ENCODE measurements at regions not wholly inside any gene's neighbourhood (a gene's known extent, or its start where the extent isn't known, plus 50 kb on each side); places are given as distances from the start of the nearest gene placed in this dataset.
"Not testable (repeated sequence)": the region's sequence is repeated elsewhere in the genome, so short reads cannot be mapped to it uniquely, and the experiment has no call there.

DNA sequence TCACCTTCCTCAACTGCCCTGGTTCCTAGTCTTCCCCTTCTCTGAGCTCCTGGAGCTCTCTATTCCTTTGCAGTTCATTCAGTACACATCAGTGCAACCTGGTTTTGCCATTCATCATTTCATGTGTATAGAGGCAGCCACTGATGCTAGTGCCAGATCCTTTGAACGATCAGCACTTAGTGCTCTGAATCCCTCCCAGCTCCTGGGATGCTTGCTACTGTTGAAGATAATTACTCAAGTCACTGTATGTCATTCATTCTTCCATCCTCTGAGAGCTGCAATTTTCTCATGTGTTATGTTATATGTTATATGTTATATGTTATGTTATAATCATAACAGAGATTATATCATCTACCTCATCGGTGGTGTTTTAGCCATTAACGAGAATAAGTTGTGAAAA, 98.5 kb upstream of the UXS1 start:
- no peak for DNase-seq

DNA sequence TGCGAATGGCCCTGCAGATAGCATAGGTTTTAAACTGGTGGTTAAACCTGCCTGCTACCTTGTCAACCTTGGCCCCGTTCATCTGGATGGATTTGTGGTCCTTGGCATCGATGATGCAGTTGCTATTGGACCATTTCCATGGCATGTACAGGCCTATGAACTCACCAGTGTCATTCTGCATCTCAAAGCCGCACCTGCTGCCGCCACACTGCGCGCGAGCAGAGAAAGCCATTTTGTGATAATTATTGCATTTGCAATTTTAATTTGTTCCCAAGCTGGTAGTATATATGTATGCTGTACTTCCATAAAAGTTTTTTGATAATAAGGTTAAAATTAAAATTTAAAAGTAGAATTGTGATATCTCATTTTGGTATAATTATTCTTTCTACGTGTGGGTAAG, 94.8 kb upstream of the UXS1 start:
- DNase-seq: no peak

DNA sequence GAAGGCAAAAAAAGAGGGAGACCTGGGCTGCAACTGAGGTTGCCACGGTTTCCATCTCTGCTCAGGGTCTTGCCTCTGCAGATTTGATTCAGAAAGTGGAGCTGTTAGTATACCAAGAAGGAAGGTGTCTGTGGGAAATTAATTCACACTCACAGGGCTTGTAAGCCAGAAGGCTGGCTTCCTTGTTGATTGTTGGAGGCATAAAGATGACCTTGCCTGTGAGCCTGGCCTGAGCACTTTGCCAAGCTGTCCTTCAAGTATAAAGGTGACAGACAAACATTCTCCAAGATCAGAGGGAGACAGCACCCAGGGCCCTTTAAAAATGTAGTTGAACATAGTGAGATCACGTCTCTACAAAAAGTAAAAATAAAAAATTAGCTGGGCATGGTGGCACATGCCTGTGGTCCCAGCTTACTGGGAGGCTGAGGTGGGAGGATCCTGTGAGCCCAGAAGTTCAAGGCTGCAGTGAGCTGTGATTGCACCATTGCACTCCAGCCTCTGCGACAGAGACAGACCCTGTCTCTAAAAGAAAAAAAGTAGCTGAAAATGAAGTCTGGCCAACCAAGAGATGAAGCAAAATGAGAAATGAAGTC, 91.2 kb upstream of the UXS1 start:
- DNase-seq: no peak

DNA sequence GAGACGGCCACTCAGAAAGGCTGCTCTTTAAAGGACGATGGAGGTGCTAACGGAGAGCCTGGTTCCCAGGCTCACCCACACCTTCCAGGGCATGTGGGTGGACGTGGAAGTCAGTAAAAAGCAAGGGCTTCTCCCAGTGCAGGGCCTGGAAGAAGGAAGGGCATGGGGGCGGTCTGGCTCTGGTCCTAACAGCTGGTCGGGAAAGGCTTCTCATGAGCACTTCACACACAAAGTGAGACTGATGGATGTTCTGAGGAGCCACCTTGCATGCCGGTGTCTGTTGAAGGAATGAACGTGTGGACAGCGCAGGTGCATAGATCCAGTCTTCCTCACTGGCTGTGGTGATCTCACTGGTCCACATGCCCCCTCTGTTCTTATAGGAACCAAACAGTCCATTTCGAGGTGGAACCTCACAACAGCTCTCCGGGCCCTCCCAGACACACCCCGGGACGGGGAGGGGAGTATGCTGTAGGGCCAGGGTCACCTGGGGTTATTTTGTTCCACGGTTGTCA, 90.6 kb upstream of the UXS1 start:
- DNase-seq: no peak

DNA sequence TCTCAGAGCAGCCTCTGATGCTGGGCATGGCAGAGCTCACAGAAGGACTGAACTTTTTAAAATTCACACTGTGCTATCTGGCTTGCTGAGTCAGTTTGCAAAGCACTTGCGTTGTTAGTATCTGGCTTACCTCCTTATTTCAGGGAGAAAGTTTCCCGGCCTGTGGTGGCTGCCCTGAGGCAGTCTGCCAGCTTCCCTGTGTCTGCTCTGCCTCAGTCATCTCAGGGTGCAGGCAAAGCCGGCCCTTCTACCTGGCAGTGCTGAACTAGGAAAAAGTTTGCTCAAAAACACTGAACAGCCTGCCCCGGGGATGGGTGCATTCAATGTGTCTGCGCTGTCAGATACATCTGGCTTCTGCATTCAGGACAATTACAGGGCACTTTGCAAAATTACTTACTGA, 90.2 kb upstream of the UXS1 start:
- DNase-seq: no peak

DNA sequence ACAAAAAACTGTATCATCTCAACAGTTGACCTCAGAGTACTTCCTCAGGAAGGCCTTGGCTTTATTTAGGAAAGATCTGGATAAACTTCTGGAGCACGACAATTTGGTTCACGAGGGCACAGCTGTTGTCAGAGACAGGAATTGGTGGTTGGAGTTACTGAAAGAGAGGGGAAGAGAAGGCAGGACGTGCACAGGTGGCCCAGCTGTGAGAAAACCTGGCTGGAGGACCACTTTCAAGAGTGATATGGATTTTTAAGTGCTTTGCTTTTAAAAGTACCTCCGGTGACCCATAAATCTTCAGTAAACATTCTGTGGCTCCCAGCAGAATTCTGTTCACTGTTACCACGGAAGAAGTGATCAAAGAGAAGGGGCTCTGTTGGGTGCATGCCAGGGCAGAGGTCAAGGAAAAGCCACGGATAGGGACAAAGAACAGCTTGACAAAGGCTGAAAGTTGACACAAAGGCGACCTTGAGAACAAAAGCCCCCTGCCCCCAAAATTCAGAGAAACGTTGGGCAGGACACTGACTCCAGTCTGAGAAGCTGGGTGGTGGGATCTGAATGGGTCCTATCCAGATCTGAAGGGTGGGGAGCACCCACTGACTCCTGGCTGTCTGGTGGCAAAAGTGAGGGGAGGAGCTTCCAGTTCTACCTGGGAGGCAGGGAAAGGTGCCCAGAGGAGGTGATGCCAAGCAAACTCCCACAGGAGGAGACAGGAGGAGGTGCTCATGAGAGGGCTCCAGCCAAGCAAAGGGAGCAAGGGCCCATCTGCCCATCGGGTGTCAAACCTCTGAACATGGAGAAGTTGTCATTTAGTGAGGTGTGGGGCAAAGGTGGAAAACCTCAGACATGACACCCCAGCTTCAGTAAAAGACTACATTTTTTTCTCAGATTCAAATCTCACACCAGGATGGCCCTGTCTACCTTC, 89.4 kb upstream of the UXS1 start:
- not testable (repeated sequence) for DNase-seq

DNA sequence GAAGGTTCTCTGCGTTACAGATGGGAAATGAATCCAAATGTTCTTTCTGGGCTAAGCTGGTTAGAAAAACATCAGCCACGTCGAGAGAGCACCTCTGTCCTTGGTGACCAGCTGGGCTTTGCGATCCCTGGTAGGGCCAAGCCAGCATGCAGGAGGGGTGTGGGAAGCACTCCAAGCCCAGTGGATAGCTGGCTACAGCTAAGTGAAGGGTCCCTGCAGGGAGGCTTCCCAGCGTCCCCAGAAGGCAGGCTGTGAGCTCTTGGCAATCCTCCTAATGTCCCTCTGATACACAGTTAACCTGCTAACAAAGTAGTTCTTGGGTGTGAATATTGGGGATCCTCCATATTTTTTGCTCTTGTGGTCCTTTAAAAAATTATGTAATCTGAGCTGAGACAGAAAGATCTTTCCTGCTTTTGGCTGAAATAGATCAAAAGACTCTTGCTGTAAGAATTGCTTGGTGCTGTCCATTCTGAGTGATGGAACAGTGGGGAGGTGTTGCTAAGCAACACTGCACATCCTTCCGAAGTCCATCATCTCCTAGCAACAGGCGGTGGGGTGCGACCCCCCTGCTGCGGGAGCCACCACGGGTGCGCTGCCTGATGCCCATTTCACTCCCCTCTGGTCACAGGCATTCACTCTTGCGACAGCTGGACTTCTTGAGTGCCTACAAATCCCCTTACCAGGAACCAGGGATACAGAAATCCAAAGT, 88.5 kb upstream of the UXS1 start:
- no peak for DNase-seq

DNA sequence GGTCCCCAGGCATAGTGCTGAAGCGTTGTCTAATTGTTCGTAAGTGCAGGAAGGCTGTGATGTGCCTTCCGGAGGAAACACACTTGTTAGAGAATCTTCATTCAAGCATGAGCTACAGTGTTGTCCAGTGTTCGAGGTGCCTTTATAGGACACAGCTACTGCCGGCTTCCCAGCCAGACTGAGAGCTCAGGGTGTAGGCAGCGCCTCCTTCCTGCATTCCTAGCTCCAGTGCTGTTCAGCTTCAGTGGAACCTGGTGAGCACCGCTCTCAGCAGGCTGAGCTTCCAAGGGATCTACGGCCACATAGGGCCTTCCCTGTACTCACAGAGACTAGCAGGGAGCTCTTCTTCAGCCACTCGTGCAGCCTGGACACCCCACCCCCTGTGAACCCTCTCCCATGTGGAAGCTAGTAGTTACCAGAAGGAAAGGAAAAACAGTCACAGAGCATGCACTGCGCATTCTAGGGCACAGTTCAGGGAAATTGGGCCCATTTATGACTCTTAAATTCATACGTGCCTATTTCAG, 87.9 kb upstream of the UXS1 start:
- not testable (repeated sequence) for DNase-seq

DNA sequence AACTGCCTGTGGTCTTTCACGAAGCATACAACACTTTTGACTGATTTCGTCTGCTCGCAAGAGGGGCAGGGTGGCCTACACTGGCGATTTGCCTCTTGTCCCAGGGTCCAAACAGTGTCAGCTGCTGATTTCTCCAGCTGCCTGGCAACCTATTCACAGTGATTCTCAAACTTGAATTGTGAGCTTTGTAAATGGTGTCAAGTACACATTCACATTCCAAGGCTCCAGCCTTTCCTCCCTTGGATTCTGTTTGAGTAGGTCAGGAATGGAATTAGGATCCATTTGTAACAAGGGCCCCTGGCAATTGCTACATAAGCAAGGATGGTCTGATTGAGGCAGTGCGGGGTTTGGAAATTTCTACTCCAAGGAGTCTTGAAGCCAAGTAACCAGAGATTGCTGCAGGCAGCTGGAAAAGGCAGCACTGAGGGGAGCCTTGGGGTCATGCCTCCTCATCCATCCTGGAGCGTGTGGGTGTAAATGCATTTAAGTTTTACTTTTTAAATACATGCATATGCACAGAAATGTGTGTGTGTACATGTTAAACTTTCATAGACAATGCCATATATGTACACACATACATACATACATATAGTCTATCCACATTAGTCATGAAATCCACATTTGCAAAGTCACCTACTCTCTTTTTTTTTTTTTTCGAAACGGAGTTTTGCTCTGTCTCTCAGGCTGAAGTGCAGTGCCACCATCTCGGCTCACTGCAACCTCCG, 86.8 kb upstream of the UXS1 start:
- DNase-seq: no peak

DNA sequence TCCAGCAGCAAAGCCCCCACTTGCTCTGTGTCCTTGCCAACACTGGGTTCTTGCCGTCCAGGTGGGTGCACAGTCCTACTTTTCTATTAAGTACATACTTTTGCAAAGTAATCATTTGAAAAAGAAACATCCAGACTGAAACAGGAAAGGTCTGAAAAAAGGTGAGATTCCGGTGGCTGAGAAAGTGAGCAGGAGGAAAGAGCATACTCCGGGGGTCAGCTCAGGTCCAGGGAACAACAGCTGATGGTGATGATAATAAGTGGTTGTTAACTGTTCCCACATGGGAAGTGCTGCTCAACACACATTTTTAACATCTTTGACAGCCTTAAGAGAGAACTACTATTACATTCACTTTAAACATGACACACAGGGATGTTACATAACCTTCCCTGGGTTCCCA, 86.1 kb upstream of the UXS1 start:
- no peak for DNase-seq

DNA sequence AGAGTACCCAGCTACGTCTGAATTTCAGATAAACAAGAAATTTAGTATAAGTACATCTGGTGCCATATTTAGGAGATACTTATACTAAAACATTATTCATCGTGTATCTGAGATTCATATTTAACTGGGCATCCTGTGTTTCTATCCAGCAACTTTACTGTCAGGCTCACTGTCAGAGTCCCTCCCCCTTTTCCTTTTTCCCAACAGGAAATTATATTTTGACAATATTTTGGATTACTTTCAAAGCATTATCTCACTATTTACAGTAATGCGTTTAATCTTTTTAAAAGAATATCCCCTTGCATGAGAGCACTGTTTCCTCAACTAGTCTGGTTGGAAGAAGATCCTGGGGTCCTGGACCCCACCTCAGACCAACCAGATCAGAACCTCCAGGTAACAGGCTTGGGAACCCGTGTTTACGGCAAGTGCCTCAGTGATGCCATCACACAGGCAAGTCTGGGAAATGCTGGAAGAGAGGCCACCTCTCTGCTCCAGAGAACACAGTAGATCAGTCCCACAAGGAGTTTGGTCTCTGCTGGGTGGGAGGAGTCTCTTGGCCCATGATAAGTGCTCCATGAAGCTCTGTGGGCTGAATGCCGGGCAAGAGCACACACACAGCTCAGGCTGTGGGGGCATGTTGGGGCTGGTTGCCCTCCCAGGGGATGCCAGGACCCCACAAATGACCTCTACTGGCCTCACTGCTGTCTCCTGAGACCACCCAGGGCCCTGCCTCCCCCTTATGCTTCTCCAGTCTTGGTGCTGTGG, 84.2 kb upstream of the UXS1 start:
- DNase-seq: no peak

DNA sequence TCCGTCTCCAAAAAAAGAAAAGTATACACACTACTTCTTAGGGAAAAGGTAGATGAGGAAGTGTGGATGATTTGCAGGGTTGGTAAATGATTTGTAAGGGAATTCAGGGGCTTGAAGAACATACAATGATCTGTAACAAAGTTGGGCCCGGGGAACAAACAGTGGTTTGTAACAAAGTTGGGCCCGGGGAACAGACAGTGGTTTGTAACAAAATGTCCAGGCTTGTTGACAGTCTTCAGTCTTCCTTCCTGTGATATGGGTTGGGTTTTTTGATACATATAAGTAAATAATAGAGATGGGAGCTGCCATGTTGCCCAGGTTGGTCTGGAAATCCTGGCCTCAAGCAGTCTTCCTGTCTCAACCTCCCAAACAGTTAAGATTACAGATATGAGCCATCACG, 83.3 kb upstream of the UXS1 start:
- DNase-seq: no peak

DNA sequence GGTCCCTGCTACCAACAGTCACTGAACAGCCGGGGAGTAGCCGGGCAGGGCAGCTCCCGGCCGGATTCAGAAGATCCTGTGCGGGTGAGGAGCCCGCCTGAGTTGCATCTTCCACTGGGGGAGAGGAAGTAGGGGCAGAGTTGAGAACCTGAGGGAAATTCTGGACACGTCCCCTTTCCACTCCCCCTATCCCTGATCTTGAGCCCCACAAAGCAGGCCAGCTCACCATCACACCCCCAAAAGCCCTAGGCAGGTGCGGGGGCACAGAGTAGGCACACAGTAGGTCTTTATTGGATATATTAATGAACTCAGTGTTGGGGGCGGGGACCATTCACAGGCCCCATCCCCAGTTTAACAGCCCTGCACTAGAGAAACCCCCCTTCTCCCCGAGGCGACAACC, 81.9 kb upstream of the UXS1 start:
- DNase-seq: no peak

DNA sequence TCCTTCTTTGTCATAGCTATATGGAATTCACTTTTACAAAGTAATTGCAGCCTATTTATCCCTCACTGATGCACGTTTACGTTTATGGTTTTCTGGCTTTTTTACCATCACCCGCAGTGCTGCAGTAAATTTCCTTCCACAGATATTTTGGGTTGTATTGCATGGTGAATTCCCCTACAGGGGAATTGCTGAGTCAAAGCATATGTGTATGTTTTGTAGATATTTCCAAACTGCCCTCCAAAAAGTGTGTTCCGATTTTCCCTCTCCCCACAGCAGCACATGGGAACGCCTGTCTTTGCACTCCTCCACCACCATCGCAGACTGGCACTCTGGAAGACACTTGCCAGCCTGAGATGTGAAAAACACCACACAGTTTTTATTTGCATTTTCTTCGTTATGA, 80.6 kb upstream of the UXS1 start:
- DNase-seq: no peak

DNA sequence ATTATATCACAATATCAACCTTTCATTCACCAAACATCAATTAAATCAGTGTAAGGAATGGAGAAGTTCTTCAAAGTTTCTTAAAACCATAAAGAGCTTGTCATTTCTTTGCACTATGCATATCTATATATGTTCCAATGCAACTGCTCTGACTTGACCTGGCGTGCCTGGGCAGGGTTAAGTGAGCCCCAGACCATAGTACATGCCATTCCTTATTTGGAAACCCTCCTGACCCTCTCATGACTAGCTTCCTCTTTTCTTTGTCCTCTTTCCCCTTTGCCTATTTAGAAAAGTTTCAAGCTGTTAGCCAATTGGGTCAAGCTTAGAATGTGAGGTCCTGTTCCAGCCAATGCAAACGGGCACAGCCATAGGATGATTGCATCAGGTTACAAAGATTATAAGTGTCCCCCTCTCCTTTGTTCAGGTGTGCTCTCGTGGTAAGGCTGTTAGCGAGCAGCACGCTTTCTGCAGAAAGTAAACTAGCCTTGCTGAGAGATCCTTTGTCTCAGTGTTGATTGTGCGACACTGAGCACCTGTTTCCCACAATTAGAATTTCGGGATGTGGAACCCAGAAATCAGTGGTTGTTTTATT, 78.2 kb upstream of the UXS1 start:
- no peak for DNase-seq

DNA sequence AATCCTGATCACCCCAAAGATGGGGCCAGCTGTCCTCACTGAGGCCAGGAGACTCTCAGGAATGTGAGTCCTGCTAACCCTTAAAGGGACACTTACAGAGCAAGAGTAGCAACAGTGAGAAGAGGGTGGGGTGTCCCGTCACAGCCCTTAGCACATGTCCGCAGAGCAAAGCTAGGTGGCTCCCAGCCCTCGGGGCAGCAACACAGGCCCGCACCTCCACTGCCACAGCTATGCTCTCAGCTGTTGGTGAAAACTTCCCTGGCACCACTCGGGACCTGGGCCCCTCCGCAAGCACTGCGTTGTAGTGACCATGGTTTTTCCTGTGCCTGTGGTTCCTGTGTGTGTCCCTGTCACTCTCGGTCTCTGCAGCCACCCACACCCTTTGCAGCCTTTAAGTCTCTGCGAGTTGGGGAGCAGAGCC, 76.4 kb upstream of the UXS1 start:
- DNase-seq: no peak

DNA sequence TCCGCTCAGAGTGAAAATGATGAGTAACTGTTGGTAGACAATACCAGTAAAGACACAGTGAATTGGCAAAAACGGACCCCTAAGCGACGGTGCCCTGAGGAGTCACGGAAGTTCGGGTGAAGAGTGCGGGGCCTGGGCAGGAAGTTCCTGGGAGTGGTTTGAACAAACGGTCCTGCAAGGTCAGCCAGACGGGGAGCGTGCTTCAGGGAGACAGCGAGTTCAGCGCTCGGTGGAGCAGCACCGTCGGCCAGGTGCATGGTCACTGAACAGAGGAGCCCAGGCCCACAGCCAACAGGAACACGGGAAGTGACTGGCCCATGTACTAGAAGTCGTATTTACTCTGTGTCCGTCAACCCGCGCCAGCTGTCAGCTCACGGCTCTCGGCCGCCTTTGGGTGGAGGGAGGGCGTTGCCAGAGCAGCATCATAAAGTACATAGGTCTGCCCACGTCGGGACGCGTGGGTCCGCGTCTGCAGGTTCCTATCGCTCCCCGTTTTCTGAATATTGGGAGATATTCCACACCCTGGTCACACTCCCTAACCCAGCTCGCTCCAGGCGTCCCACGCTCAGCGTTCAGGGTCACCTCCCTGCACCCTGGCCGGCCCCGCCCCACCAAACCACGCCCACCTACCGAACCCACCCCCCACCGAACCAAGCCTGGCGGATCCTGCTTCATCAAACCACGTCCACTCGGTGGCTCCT, 75.6 kb upstream of the UXS1 start:
- DNase-seq: no peak

DNA sequence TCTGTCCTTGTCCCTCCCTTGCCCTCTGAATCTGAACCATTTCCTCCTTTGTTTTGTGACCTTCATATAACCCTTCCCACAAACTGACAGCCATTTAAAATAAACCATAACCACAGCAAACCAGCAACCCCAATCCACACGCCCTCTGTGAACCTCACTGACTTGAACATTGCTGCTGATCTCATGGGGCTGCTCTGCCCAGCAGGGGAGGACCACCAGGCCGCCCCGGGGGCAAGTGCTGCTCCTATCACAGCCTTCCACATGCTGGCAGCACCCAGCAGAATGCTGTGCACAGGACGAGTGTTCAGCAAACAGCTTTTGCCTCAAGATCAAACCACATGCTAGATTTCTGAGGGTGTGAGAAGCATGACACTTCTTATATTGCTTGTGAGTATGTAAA, 73.9 kb upstream of the UXS1 start:
- no peak for DNase-seq

DNA sequence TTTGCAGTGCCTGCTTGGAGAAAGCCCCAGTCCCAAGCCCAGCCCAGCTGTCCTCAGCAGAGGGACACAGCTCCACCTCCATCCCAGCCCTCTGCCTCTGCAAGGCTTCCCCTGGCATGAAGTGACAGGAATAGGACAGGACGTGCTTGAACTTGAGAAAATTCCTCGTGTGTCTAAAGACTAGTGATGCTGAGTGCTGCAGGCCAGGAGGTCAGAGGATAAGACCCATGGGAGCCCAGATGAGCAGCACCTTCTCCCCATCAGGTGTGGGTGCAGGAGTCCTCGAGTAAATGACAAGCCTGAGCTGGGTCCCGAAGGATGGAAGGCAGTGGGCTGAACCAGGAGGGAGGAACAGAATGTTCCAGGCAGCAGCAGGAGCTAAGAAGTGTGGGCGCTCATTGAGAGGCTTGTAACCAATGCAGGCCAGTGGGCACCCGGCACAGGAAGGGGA, 67.8 kb upstream of the UXS1 start:
- no peak for DNase-seq

DNA sequence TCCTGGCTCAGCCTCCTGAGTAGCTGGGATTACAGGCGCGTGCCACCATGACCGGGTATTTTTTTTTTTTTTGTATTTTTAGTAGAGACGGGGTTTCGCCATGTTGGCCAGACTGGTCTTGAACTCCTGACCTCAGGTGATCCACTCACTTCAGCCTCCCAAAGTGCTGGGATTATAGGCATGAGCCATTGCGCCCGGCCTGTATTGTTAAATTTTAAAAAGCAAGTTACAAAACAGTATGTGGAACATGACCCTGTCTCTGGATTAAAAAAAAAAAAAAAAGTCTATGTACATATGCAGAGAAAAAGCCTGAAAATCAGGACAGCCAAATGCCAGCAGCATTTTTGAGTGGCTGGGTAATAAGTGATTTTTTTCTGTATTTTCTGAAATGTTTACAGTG, 64.8 kb upstream of the UXS1 start:
- not testable (repeated sequence) for DNase-seq

Measured in left kidney (tissue), 1 donor.